Right atrium auricular region (tissue), 2 donors: ENCODE measurements at regions not wholly inside any gene's neighbourhood (a gene's known extent, or its start where the extent isn't known, plus 50 kb on each side); places are given as distances from the start of the nearest gene placed in this dataset.

Experiments used
- DNase-seq: peaks from one replicate; pipeline ENCODE4 v3.0.0-alpha.2; 2019; ENCODE audit warnings: low spot score
- H3K27ac ChIP-seq, 2 donors: fragments of 200-600 bp; sonication (generic); 1 replicate in 1 of 2; 2 replicates in 1 of 2; pipeline ENCODE4 v1.5.1; 2016 to 2019
- H3K27me3 ChIP-seq, 2 donors: fragments of 200-600 bp; sonication (generic); one replicate each; pipeline versions ENCODE4 v1.5.1 to v1.6.0; 2017 to 2019
- H3K36me3 ChIP-seq: fragments of 200-600 bp; sonication (generic); one replicate; pipeline ENCODE4 v1.5.1; 2016
- H3K4me1 ChIP-seq, 2 donors: fragments of 200-600 bp; sonication (generic); one replicate each; pipeline versions ENCODE4 v1.5.1 to v1.6.0; 2017 to 2019
- H3K4me3 ChIP-seq, 2 donors: fragments of 200-600 bp; sonication (generic); 1 replicate in 1 of 2; 2 replicates in 1 of 2; pipeline ENCODE4 v1.5.1; 2017 to 2019; ENCODE audit warnings: mild to moderate bottlenecking in 1 of 2, moderate library complexity in 1 of 2
- H3K9me3 ChIP-seq, 2 donors: fragments of 200-600 bp; sonication (generic); one replicate each; pipeline ENCODE4 v1.5.1; 2019
- TF ChIP-seq, protein P1 (sequence below), 2 donors: fragments of 200-600 bp; sonication (generic); IDR thresholded peaks; one replicate each; pipeline ENCODE4 v1.5.1; 2019; ENCODE audit warnings: antibody characterized with exemption in 2 of 2

DNA sequence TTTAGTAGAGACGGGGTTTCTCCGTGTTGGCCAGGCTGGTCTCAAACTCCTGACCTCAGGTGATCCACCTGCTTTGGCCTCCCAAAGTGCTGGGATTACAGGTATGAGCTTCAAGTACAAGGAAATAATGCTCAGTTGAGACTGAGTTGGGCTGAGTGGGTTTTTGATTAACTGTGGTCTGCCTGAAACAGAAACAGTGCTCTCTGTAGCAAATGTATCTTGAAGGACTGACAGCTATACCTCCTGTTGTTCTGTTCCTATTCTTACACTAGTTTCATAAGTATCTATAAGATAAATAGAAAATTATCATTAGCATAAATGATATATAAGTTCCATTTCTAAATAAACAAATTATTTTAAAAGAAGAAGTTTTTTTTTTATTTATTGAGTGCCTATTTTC, 142.8 kb upstream of the PTPRK start:
- no peak for DNase-seq
- no peaks in the 10 kb centered on the region for H3K36me3 ChIP-seq
- H3K27me3 ChIP-seq = no peaks in the 10 kb centered on the region
- TF ChIP-seq, protein P1, sequence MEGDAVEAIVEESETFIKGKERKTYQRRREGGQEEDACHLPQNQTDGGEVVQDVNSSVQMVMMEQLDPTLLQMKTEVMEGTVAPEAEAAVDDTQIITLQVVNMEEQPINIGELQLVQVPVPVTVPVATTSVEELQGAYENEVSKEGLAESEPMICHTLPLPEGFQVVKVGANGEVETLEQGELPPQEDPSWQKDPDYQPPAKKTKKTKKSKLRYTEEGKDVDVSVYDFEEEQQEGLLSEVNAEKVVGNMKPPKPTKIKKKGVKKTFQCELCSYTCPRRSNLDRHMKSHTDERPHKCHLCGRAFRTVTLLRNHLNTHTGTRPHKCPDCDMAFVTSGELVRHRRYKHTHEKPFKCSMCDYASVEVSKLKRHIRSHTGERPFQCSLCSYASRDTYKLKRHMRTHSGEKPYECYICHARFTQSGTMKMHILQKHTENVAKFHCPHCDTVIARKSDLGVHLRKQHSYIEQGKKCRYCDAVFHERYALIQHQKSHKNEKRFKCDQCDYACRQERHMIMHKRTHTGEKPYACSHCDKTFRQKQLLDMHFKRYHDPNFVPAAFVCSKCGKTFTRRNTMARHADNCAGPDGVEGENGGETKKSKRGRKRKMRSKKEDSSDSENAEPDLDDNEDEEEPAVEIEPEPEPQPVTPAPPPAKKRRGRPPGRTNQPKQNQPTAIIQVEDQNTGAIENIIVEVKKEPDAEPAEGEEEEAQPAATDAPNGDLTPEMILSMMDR (IDR thresholded peaks at IDR 0.05) = no peak
- H3K9me3 ChIP-seq = no peaks in the 10 kb centered on the region
- H3K4me1 ChIP-seq = peaks cover 0 to 7% of the 10 kb centered on the region in 2 donors
- no peak overlapping the region for H3K27ac ChIP-seq
- no peak overlapping the region for H3K4me3 ChIP-seq

DNA sequence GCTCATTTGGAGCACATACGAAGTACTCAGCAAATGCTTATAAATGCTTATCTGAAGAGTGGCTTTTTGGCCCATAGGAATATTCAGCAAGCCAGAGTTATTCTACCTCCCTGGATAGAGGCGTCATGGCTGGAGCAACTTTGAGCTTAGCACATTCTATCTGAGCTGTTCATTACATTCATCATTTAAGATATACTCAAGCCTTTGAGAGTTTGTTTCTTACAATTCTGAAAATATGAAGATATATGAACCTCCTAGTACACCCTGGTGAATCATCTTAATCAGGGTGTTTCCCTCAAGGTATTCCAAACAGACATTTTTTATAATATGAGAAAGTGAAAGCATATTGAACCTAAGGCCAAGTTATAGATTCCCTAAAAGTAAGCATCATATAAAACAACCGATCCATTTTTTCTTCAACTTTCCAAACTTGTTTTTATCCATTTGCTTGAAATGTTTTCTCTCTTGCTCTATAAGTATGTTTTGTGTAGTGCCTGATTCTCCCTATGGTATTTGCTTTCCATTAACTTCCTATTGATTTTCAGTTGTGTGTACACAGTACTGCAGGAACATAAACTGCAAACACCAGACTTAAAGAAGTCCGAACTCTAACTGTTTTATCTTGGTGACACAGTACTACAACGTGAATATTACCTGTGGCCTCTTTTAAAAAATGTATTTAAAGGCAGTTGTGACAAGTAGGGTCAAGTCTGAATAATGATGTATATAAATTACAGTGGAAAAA, 139.7 kb upstream of the PTPRK start:
- no peaks in the 10 kb centered on the region for H3K36me3 ChIP-seq
- H3K4me1 ChIP-seq = peaks cover 0 to 6% of the 10 kb centered on the region in 2 donors
- H3K27ac ChIP-seq = peak overlapping the region in 1 of 2 donors; percentile 7
- H3K9me3 ChIP-seq = no peaks in the 10 kb centered on the region
- DNase-seq = no peak
- no peak overlapping the region for H3K4me3 ChIP-seq
- H3K27me3 ChIP-seq = no peaks in the 10 kb centered on the region
- TF ChIP-seq, protein P1 (IDR thresholded peaks at IDR 0.05) = no peak

DNA sequence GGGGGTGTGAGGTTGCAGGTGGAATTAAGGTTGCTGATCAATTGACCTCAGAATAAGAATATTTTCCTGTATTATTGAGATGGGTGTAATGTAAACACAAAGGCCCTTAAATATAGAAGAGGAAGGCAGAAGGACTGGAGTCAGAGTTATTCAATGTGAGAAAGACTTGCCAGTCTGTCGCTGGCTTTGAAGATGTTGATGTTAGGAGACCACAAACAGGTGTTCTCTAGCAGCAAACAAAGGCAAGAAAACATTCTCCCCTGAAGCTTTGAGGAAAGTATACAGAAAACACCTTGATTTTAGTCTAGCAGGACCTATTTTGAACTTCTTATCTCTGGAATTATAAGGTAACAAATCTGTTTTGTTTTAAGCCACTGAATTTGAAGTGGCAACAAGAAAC, 138.9 kb upstream of the PTPRK start:
- Histone ChIP-seq H3K27ac (peak overlapping the region in 1 of 2 donors; percentile 7), H3K27me3 (no peaks in the 10 kb centered on the region), H3K36me3 (no peaks in the 10 kb centered on the region), H3K9me3 (no peaks in the 10 kb centered on the region), H3K4me3 (no peak overlapping the region), H3K4me1 (peaks cover 0 to 6% of the 10 kb centered on the region in 2 donors)
- no peak for DNase-seq
- TF ChIP-seq, protein P1 (IDR thresholded peaks at IDR 0.05) = no peak

DNA sequence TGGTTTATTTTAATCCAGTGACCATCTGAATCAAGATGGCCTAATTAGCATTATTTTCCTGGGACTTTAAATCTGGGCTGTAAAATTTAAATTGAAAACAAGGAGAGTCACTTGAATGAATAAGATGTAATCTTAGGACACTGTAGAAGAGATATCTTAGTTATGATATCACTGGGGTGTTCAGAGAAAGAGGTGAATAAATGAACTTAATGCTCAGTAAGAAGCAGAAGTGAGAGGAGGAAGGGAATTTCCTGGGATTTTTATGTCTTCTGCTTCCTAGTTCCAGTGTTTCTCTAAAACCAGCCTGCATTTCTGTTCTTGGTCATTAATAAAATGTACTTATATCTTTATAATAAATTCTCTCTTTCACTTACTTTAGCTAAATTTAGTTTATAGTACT, 136.8 kb upstream of the PTPRK start:
- Histone ChIP-seq H3K9me3 (no peaks in the 10 kb centered on the region), H3K4me1 (peaks cover 0 to 6% of the 10 kb centered on the region in 2 donors), H3K4me3 (no peak overlapping the region), H3K36me3 (no peaks in the 10 kb centered on the region), H3K27me3 (no peaks in the 10 kb centered on the region), H3K27ac (no peak overlapping the region)
- TF ChIP-seq, protein P1 (IDR thresholded peaks at IDR 0.05) = no peak
- DNase-seq = no peak

DNA sequence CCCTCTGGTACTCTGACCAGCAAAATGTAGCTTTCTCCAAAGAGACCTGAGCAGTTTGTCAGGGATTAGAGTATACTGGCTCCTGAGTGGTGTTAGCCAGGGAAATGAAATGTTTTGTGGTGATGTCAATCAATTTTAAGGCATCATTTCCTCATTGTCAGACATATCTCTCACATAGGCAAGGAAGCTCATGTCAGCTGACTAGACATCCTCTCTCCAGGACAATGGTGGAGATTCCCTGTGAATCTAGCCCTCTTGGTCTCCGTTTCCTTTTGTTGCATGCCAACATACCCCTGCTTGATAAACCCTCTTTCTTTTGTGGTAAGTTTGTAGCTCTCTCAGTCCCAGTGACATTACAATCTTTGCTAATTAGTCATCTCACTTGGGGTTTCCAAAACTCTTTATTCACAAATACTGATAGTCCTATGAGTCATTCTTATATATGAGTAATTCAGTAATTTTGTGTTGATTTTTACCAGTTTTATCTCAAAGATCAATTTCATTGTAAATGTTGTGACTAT, 135.6 kb upstream of the PTPRK start:
- no peaks in the 10 kb centered on the region for H3K9me3 ChIP-seq
- peak overlapping the region in 1 of 2 donors; percentile 50 for H3K27ac ChIP-seq
- H3K36me3 ChIP-seq = no peaks in the 10 kb centered on the region
- DNase-seq = no peak
- H3K4me3 ChIP-seq = no peak overlapping the region
- TF ChIP-seq, protein P1 (IDR thresholded peaks at IDR 0.05) = no peak
- peaks cover 0 to 6% of the 10 kb centered on the region in 2 donors for H3K4me1 ChIP-seq
- no peaks in the 10 kb centered on the region for H3K27me3 ChIP-seq
